Liver (tissue), 3 donors: ENCODE measurements at regions not wholly inside any gene's neighbourhood (a gene's known extent, or its start where the extent isn't known, plus 50 kb on each side); places are given as distances from the start of the nearest gene placed in this dataset.

ENCODE experiments used
- EGR1 ChIP-seq, 2 donors: IDR thresholded peaks; 2 replicates each; pipeline ENCODE4 v1.6.1; 2016 to 2018; ENCODE audit warnings: antibody characterized with exemption in 2 of 2, low read depth in 2 of 2
- GABPA ChIP-seq, 2 donors: IDR thresholded peaks in 1 of 2; conservative IDR thresholded peaks in 1 of 2; 2 replicates each; pipeline ENCODE4 v1.6.1; 2016; ENCODE audit warnings: antibody characterized with exemption in 2 of 2, mild to moderate bottlenecking in 1 of 2, moderate library complexity in 1 of 2
- HNF4A ChIP-seq, 2 donors: conservative IDR thresholded peaks; 2 replicates each; pipeline ENCODE4 v1.6.1; 2016; ENCODE audit warnings: antibody characterized with exemption in 2 of 2, mild to moderate bottlenecking in 2 of 2
- JUND ChIP-seq, 2 donors: IDR thresholded peaks; 2 replicates each; pipeline ENCODE4 v1.6.1; 2016; ENCODE audit warnings: antibody characterized with exemption in 2 of 2
- NR2F2 ChIP-seq: IDR thresholded peaks from 2 replicates; pipeline ENCODE4 v1.6.1; 2016; ENCODE audit warnings: antibody characterized with exemption
- RXRA ChIP-seq, 2 donors: IDR thresholded peaks; 2 replicates each; pipeline ENCODE4 v1.6.1; 2017 to 2018; ENCODE audit warnings: antibody characterized with exemption in 2 of 2, mild to moderate bottlenecking in 1 of 2
- SP1 ChIP-seq: IDR thresholded peaks from 2 replicates; pipeline ENCODE4 v1.6.1; 2018; ENCODE audit warnings: antibody characterized with exemption, mild to moderate bottlenecking
- YY1 ChIP-seq: IDR thresholded peaks from 2 replicates; pipeline ENCODE4 v1.6.1; 2016; ENCODE audit warnings: antibody characterized with exemption, mild to moderate bottlenecking
- TF ChIP-seq, protein P1 (sequence below): fragments of 150-350 bp; IDR thresholded peaks from 2 replicates; pipeline ENCODE4 v1.5.1; 2017; ENCODE audit warnings: improper control_type of control experiment, low read depth, low read length; ENCODE audit not compliant: missing input control
- TF ChIP-seq, protein P2 (sequence below): IDR thresholded peaks from 2 replicates; pipeline ENCODE4 v1.6.1; 2016; ENCODE audit warnings: antibody characterized with exemption
- TF ChIP-seq, protein P3 (sequence below): IDR thresholded peaks from 2 replicates; pipeline ENCODE4 v1.6.1; 2016; ENCODE audit warnings: antibody characterized with exemption
- TF ChIP-seq, protein P4 (sequence below): IDR thresholded peaks from 2 replicates; pipeline ENCODE4 v1.6.1; 2016; ENCODE audit warnings: antibody characterized with exemption, mild to moderate bottlenecking
- TF ChIP-seq, protein P5 (sequence below): IDR thresholded peaks from 2 replicates; pipeline ENCODE4 v1.6.1; 2016; ENCODE audit warnings: antibody characterized with exemption
- donor health status: healthy.
- donor health status: healthy.

DNA sequence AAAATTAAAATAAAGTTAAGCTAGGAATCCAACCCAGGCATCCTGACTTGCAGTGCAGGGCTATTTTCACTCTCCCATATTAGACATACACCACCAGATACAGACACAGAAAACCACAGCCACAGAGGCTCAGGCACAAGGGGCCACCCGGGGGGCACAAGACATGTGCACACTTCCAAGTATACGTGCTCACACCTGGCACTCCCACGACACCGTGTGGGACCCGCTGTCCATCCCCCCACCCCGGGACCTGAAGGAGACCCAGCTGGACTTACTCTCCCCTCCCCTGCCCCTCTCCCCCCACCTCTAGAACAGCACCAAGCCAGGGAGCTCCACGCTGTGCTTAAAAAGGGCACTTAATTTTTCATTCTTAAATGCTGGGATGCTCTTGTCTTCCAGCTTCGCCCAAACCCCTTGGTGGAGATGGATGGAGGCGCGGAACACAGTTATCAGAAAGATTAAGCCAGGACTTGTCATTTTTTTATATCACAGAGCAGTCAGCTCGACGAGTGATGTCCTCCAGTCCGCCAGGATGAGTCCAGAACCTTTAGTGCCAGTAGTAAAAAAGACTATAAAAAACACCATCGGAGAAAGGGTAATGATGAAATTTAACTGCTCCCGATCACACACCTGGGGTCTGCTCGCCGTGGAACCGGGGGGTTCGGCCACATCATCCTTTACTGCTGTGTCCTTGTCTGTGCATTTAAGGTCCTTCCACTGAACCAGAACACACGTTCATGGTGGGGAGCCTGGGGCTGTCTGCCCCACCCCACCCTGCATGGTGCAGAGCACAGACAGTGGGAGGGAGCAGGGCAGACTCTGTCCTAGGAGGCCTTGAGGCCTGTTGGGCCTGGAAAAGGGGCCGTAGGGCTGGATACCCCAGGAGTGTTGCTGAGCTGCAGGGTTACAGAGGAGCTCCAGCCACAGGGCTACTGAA, 73.3 kb upstream of the LHX1 start:
- TF ChIP-seq, protein P1, sequence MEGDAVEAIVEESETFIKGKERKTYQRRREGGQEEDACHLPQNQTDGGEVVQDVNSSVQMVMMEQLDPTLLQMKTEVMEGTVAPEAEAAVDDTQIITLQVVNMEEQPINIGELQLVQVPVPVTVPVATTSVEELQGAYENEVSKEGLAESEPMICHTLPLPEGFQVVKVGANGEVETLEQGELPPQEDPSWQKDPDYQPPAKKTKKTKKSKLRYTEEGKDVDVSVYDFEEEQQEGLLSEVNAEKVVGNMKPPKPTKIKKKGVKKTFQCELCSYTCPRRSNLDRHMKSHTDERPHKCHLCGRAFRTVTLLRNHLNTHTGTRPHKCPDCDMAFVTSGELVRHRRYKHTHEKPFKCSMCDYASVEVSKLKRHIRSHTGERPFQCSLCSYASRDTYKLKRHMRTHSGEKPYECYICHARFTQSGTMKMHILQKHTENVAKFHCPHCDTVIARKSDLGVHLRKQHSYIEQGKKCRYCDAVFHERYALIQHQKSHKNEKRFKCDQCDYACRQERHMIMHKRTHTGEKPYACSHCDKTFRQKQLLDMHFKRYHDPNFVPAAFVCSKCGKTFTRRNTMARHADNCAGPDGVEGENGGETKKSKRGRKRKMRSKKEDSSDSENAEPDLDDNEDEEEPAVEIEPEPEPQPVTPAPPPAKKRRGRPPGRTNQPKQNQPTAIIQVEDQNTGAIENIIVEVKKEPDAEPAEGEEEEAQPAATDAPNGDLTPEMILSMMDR, result no peak
- TF ChIP-seq SP1 (no peak), YY1 (no peak), EGR1 (IDR thresholded peaks at IDR 0.05; ENCODE audit: low read depth in 2 of 2) (no peak), JUND (IDR thresholded peaks at IDR 0.05) (no peak), RXRA (IDR thresholded peaks at IDR 0.05) (no peak), GABPA (IDR thresholded peaks at IDR 0.05 in 1 of 2, conservative IDR thresholded peaks at IDR 0.05 in 1 of 2) (no peak), NR2F2 (no peak), HNF4A (conservative IDR thresholded peaks at IDR 0.05) (no peak)
- TF ChIP-seq, protein P2, sequence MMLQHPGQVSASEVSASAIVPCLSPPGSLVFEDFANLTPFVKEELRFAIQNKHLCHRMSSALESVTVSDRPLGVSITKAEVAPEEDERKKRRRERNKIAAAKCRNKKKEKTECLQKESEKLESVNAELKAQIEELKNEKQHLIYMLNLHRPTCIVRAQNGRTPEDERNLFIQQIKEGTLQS, result no peak
- TF ChIP-seq, protein P3, sequence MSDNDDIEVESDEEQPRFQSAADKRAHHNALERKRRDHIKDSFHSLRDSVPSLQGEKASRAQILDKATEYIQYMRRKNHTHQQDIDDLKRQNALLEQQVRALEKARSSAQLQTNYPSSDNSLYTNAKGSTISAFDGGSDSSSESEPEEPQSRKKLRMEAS, result no peak
- TF ChIP-seq, protein P4, sequence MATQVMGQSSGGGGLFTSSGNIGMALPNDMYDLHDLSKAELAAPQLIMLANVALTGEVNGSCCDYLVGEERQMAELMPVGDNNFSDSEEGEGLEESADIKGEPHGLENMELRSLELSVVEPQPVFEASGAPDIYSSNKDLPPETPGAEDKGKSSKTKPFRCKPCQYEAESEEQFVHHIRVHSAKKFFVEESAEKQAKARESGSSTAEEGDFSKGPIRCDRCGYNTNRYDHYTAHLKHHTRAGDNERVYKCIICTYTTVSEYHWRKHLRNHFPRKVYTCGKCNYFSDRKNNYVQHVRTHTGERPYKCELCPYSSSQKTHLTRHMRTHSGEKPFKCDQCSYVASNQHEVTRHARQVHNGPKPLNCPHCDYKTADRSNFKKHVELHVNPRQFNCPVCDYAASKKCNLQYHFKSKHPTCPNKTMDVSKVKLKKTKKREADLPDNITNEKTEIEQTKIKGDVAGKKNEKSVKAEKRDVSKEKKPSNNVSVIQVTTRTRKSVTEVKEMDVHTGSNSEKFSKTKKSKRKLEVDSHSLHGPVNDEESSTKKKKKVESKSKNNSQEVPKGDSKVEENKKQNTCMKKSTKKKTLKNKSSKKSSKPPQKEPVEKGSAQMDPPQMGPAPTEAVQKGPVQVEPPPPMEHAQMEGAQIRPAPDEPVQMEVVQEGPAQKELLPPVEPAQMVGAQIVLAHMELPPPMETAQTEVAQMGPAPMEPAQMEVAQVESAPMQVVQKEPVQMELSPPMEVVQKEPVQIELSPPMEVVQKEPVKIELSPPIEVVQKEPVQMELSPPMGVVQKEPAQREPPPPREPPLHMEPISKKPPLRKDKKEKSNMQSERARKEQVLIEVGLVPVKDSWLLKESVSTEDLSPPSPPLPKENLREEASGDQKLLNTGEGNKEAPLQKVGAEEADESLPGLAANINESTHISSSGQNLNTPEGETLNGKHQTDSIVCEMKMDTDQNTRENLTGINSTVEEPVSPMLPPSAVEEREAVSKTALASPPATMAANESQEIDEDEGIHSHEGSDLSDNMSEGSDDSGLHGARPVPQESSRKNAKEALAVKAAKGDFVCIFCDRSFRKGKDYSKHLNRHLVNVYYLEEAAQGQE, result no peak
- TF ChIP-seq, protein P5, sequence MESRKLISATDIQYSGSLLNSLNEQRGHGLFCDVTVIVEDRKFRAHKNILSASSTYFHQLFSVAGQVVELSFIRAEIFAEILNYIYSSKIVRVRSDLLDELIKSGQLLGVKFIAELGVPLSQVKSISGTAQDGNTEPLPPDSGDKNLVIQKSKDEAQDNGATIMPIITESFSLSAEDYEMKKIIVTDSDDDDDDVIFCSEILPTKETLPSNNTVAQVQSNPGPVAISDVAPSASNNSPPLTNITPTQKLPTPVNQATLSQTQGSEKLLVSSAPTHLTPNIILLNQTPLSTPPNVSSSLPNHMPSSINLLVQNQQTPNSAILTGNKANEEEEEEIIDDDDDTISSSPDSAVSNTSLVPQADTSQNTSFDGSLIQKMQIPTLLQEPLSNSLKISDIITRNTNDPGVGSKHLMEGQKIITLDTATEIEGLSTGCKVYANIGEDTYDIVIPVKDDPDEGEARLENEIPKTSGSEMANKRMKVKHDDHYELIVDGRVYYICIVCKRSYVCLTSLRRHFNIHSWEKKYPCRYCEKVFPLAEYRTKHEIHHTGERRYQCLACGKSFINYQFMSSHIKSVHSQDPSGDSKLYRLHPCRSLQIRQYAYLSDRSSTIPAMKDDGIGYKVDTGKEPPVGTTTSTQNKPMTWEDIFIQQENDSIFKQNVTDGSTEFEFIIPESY, result no peak
